NB4 (cell line): ENCODE measurements at regions not wholly inside any gene's neighbourhood (a gene's known extent, or its start where the extent isn't known, plus 50 kb on each side); places are given as distances from the start of the nearest gene placed in this dataset.

ENCODE experiments used
- DNase-seq: peaks from one replicate; pipeline ENCODE4 v3.0.0; 2010; ENCODE audit warnings: low read depth
- H3K4me3 ChIP-seq: one replicate; pipeline ENCODE4 v1.5.1; 2011; ENCODE audit warnings: mild to moderate bottlenecking, low read depth, low read length, moderate library complexity
- CTCF ChIP-seq: IDR thresholded peaks from one replicate; pipeline ENCODE4 v1.5.1; 2012; ENCODE audit warnings: low read depth, low read length
- MYC ChIP-seq: IDR thresholded peaks from 2 replicates; pipeline ENCODE4 v1.6.1; 2011; ENCODE audit warnings: low read depth, low read length
- POLR2A ChIP-seq: IDR thresholded peaks from 2 replicates; pipeline ENCODE4 v1.6.1; 2011; ENCODE audit warnings: mild to moderate bottlenecking; ENCODE audit not compliant: insufficient read length; ENCODE audit errors: extremely low read depth
- TF ChIP-seq, protein P1 (sequence below): IDR thresholded peaks from 2 replicates; pipeline ENCODE4 v1.6.1; 2011; ENCODE audit warnings: low read depth, low read length

- TF ChIP-seq MYC (no peak), POLR2A (no peak), CTCF (no peak)
- TF ChIP-seq, protein P1, sequence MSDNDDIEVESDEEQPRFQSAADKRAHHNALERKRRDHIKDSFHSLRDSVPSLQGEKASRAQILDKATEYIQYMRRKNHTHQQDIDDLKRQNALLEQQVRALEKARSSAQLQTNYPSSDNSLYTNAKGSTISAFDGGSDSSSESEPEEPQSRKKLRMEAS, result no peak
- no peak for DNase-seq
- H3K4me3 ChIP-seq, result no peak overlapping the region
These were observed 182.5 kb downstream of the C1D start for GRCh38 chr2:67880291-67880761.

DNA sequence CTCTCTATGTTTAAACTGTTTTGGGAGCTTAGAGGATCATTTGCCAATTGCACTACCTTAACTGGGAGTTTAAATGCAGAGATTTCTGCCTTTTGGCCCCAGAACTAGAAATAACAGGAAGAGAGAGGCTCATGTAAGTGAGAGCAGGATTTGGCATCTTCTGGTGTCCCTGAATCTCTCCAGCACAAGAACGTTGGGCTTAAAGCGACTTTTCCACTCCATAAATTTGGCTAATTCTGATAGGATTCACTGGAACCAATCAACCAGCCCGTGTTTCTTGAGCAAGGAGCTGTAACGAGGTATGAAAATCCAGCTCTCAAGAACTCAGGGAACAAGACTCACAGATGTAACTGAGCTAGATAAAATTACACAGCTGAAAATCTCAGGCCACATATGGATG is 181.0 kb downstream of the C1D start:
- no peak for DNase-seq
- TF ChIP-seq, protein P1, result no peak
- TF ChIP-seq MYC, result no peak
- no peak for TF ChIP-seq CTCF
- TF ChIP-seq POLR2A, result no peak
- no peak overlapping the region for H3K4me3 ChIP-seq

GRCh38 chr2:67883316-67884087 is 179.3 kb downstream of the C1D start:
- no peak for DNase-seq
- TF ChIP-seq, protein P1, result no peak
- TF ChIP-seq CTCF (no peak), POLR2A (no peak), MYC (no peak)
- no peak overlapping the region for H3K4me3 ChIP-seq

- no peak for DNase-seq
- no peak overlapping the region for H3K4me3 ChIP-seq
- no peak for TF ChIP-seq CTCF
- TF ChIP-seq, protein P1, result no peak
- no peak for TF ChIP-seq POLR2A
- no peak for TF ChIP-seq MYC
These were observed 174.3 kb downstream of the C1D start for GRCh38 chr2:67888351-67889005.

DNA sequence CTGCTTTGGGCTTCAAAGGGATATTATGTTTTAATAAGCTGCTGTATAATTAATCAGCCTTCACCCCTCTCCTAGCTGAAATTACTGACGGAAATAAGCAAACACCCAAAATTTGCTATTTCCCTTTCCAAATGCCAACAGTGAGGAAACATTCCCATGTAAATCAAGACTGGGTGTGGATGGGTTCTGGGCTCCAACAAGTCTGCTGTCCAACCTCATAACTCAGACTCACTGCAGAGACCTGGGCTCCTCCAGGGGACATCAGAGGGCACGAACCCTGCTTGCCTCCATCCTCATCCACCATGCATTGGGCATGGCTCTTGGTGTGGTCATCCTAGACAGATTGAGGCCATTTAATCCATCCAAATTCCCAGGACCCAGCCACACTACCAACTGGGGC is 173.7 kb downstream of the C1D start:
- no peak for DNase-seq
- TF ChIP-seq POLR2A, result no peak
- H3K4me3 ChIP-seq, result no peak overlapping the region

GRCh38 chr2:67891642-67892041 is 171.2 kb downstream of the C1D start:
- TF ChIP-seq MYC, result no peak
- no peak for TF ChIP-seq POLR2A
- TF ChIP-seq, protein P1, result no peak
- TF ChIP-seq CTCF, result no peak
- no peak overlapping the region for H3K4me3 ChIP-seq
- DNase-seq, result no peak
